Glomerular endothelial cell (primary cell): ENCODE measurements at regions not wholly inside any gene's neighbourhood (a gene's known extent, or its start where the extent isn't known, plus 50 kb on each side); places are given as distances from the start of the nearest gene placed in this dataset.
A peak's percentile ranks its signal among the peaks of the same experiment; 100 is the strongest.

Experiments used
- DNase-seq: peaks from one replicate; pipeline ENCODE4 v3.0.0-alpha.2; 2011; ENCODE audit warnings: low read depth, low spot score; ENCODE audit errors: extremely low read depth

DNA sequence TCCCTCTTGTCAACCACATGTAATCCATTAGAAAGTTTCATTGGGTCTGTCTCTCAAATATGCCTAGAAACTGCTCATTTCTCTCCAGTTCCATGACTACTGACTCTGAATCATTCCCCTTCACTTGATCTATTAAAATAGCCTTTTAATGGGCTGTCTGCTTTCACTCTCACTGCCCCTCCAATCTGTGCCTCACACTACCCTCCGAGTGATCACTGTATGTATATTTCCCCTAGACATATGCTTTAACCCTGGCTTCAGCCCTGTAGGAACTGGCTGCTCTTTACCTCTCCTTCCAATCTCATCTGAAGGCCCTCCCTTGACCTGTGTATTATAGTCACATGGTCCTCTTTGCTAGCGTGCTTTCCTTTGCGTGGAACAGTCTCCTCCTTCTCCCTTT, 282.8 kb upstream of the ADAMTS9 start:
- no peak for DNase-seq

DNA sequence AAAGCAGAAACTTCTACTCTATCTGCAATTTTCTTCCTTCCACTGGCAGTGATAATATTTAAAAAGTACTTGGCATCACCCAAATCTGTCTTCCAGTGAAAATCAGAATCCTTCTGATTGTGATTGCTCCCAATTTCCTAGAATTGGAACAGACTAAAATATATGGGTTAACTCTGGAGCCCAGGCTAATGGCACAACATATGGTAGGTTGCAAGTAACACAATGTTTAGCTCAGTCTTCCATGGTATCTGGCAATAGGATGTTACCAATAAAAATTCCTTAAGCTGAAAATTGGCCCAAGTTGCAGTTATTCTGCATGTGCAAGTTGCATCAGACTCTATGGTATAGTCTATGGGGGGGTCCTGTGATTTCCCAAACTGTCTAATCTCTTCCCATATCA, 273.5 kb upstream of the ADAMTS9 start:
- no peak for DNase-seq

DNA sequence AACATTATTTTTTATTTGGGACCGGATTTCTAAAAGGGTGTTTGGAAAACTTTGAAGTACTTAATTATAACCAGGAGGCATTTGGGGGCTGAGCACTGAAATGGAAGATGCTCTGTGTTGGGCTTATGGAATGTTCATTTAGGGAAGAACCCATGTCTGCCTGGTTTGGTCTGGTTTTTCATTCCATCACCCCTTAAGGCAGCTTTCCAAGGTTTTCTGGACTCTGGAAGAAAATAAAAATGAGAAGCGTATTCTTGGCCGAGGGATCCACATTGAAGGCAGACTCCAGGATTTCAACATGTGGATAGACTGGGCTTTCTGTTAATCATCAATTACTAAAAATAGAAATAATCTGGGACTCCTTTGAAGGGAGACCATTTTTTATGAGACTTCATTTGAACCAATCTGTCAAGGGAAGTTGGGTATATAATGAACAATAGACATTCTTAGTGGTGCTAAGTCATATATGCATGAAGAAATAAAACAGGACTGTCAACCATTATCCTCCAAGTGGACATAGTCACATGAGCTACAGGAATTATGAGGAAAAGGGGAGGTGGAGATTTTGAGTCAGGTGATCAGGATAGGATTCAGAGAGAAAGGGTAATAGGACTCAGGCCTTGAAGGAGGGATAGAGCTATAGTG, 270.5 kb upstream of the ADAMTS9 start:
- DNase-seq: no peak

DNA sequence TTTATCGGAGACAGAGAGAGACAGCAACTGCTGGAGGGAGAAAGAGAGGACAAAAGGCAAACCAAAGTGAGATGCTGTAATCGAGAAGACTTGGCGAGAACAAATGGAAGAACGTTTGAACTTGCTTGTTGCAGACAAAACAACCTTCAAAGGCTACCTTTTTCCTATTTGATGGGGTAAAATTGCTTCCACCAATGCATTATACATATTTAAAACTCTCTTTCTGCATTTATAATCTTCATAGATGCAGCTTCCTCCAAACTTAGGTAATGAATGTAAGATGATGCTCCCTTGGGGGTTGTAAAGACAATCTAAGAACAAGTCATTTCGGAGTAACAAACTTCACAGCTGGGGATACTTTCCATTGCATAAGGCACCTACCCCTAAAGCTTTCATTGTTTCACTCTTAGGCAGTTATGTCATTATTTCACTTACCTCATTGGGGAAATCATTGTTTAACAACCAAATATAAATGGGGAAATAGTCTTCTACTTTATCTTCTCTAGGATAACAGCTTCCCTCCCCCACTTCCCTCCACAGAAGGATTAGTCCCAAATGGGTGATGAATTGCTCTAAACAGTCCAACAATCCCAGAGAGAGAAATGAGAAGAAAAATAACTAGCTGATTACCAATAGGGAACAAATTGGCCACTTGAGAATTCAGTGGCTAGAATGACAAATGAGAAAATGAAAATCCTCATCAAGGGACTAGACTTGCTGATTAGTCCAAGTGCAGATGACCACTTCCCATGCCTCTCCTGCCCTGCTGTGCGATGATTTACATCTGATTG, 269.8 kb upstream of the ADAMTS9 start:
- DNase-seq: no peak

DNA sequence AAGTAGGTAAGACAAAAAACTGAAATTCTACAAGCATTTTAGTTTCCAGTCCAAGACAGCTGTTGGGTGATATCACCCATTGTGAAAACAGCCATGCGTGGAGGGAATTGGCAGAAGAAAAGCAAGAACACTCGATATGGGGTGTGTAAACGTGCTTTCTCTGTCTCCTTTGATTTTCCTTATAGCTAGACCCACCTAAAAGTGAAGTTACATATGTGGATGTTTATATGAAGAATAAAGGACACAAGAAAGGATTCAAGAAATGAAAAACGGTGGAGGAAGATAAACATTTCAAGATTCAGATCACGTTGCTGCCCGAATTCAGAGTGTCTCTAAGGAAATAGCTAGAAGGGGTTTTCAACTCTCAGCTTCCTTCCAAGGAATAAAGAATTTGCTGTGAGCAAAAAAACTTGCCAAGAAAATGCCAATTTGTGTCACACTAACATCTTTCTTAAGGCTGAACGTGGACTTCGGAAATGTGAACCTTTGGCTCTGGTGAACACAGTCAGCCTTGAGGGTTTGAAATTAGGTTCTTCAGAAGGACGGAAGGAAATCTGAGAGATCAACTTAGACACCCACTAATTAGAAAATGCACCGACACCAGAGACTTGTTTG, 269.0 kb upstream of the ADAMTS9 start:
- DNase-seq: no peak

DNA sequence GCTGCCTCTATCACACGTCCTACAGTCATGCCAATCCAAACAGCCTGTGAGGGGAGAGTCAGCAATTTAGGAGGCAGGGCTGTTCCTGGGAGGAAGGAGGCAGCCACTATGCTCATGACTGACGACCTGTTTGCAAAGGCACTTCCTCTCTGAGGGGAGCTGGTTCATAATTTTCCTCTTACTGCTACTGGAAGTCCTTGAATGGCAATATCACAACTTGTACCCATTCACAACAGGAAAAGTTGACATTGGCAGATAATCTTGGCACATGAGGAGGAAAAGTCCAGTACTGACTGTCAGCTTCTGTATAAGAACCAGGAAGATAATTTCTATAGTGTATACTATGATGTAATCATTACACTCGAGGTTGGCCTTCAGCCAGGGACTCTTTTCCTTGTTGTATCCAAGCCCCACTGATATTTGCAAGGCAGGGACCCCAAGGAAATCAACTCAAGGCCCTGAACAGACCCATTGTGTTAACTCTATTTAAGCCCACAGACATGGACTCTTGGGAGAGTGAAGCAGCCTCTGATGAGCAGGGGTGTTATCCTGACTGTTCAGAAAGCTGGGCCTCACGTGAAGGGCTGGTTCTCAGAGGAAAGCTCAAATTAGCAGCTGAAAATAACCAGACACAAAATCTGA, 267.3 kb upstream of the ADAMTS9 start:
- peak; percentile 89 for DNase-seq

DNA sequence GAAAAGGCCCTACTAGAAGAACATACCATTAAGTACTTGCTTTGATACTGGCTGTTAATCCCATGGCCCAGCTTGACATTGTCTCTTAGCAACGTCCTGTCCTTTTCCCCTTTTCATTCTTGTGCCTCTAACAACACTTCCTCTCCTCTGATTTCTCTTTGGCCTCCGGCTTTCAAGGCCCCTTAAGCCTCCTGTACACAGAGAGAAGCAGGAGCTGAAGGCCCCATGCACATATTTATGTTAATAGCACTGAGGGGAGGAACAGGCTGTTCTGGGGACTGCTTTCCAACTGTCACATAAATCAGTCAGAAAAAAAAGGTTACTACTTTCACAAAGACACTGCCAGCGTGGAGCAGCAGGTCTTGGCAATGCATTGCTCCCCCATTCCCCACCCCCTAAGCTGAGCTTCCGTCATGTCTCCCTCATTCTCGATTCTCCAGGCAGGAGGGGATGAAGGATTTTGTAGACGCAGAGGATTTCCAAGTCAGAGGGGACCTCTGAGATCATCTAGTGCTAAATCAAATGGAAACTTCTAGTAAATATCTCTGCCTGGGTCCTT, 257.4 kb upstream of the ADAMTS9 start:
- no peak for DNase-seq

DNA sequence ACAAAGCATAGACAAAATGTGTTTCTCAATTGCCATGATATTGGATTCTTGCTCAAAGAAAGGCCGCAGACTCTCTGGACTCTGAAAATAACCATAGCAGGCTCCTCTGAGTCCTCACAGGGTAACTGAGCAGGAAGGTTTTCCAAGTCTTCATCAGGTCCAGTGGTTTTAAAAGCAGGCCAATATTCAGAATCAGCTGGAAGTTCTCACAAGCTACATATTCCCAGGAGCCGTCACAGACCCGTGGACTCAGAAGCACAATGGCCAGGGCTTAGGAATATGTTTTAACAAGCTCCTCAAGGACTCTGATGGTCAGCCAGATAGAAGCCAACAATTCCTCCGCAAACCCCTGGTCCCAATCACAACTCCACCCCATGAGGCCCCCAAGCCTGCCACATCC, 256.1 kb upstream of the ADAMTS9 start:
- no peak for DNase-seq

DNA sequence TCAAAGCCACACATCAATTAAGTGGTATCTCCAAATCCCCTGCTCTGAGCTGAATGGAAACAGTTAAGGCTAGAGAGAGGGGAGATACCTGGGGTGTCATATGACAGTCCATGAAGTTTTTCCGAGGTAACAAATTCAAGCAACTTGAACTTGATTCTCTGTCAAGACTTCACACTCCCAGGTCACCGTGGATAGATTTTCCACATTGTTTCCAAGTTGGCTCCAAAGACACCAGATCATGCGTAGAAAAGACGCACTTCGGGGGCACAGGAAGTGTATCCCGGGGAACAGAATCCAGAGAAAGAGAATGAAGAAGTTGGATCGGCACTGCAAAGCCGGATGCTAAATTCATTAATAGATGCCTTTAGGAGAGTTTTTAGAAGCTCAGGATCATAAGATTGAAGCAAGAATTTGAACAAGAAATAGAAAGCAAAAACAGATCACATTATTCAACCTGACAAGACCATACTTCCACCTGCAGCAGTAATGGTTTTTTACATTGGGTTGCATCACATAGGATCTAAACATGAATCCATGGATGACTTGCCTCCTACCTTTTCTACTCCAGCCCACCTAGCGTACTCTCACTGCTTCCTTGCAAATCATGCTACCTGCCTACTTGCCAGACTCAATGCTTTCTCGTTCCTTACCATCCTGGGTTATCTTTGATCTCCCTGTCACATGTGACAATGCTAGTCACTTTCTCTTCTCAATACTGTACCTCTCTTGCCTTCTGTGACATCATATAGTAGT, 253.0 kb upstream of the ADAMTS9 start:
- no peak for DNase-seq

DNA sequence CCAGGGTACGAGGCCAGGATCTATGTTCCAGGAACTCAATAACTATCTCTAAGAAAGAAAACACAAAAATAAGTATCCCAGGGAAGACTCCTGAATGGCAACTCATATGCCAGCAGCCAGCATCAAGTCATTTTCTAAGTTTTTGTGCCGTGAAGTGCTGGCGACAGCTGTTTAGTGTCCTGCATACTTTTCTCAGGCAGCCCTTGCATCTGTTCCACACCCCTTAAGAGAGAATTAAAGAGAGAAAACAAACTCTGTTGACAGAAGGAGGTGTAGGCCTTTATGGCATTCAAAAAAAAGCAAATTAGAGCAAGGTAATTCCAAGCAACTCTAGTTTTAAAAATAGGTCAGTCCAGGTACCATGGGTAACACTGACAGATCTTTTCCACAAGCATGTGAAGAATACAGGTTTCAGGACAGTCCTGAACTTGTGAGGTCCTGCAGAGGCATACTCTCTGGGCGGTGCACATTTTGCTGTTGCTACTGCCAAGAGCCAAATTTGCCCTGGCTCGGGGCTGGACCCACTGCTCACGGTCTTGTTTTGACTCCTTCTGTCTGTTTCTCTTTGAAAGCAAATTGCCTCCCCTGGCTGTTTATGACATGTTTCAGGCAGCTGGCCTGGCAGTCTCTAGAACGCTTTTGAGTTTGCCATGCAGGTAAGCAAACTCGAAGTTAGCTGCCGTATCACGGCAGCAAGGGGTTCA, 252.1 kb upstream of the ADAMTS9 start:
- DNase-seq: no peak

DNA sequence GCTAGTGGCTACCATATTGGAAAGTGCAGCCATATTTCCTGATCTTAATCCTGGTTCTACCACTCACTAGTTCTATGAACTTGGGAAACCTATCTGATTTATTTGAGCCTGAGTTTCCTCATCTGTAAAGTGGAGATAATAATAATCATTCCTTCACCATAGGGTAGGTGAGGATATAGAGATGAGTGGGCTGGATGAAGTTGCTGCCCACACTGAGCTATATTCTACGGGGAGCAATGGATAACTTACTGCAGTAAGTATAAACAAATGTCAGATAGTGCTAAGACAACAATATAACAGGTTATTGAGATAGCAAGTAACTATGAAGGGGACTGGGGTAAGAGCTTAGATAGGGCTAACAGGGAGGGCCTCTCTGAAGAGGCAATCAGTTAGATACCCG, 251.5 kb upstream of the ADAMTS9 start:
- no peak for DNase-seq

DNA sequence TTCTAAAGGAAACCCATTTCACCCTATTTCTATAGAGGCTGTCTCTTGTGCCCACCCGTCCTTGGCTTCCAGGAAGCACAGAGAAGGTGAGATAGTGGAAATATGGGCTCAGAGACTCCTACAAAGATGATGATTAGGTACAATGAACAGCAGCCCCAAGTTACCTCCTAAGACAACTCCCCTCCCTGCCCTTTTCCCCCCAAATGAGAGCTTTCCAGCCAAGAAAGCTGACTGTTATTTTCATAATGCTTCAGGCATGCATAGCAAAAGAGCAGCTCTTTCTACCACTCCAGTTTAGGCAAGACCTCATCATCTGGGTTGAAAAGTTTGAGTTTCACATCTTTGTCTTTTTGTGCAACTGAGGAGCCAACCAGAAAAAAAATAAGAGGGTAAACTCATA, 248.8 kb upstream of the ADAMTS9 start:
- no peak for DNase-seq

DNA sequence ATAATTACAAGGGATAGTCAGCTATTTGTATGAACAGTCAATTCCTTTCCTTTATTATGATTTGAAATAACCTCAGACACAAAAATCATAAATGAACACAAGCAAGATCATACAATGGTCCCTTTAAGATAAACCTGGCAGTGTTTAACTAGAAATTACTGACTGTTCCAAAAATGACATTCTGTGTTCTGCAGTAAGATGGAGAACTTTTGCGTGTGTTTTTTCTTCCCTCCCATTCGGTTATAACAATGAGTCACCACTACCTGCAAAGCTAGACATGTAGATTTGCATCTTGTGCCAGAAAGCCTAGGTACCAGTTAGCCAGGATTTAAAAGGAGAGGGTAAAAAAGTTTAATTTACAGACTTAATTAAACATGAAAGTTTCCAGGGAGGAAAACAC, 248.2 kb upstream of the ADAMTS9 start:
- no peak for DNase-seq

DNA sequence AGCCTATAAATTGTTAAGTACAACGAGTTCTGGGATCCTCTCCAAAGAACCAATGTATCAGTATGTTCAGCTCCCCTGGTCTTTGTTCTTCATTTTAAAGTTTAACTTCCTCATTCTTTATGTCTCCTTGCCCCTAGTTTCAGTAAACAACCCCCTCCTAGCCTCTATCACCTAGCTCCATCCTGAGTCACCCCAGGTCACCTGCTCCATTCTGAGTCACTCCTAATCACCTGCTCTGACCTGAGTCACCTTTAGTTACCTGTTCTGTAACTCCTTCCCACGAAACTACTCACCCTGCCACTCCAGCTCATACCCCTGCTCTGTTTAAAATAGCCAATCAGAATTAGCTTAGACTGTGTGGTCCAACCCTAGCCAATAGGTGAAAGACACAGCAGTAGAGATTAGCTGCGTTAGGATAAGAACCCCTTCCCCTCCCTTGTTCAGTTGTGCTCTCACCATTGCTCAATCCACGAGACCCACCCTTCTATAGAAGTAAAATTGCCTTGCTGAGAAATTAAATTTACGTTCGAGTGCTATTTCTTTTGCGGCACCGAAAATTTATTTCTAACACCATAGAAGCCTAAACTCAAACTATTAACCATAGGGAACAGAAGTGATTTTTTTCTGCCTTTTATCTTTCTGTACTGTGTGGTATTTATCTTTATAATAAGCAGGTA, 245.0 kb upstream of the ADAMTS9 start:
- DNase-seq: no peak

DNA sequence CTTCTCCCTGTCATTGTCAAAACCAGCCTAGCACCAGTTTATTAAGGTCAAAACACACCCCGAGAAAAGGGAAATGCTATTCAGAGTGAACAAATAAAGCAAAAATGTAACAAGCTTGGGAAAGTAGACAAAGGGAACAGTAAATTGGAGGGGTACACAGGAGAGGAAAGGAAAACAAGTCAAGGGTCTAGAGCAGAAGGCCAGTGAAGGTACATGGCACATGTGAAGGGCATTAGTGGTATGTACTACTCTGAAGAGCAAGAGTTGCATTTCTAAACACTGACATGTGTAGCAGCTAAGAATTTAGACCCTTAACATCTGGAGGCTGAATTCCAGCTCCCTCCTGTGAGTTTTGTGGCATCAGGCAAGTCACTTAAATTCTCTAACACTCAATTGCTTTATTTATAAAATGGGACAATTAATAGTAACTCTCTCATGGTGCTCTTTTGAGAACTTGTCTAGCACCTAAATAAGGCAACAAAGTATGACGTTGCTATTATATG, 244.3 kb upstream of the ADAMTS9 start:
- no peak for DNase-seq

DNA sequence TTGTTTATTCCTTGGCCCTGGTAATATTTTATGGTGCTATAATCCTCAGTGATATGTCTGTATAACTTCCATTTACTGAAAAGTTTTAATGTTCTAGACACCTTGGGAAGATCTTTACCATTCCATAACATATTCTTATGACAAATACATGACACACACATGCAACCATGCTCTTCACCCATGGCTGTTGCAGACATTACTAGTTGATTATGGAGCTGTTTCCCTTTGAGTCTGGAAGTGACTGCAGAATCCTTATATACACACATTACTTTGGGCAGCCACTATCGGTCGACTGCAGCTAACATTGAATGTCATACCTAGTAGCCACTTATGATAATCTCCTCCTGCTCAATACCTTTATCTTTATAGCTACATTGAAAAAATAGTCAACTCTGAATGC, 243.1 kb upstream of the ADAMTS9 start:
- no peak for DNase-seq

DNA sequence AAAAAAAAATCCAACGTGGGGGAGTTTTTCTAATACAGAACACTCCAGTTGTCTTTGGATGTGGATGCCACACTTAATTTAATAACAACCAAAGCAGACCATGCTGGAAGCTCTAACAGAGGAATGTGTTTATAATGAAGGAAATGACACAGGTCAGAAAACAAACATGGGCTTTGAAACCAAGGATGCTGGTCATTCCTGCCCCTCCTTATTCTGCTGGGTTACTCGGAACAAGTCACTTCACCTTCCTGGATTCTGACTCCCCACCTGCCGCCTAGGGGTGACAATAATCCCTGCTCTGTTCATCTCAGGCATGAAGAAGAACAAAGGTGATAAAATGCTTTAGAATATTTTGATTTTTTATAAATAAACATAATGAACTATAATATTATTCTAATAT, 240.9 kb upstream of the ADAMTS9 start:
- no peak for DNase-seq

DNA sequence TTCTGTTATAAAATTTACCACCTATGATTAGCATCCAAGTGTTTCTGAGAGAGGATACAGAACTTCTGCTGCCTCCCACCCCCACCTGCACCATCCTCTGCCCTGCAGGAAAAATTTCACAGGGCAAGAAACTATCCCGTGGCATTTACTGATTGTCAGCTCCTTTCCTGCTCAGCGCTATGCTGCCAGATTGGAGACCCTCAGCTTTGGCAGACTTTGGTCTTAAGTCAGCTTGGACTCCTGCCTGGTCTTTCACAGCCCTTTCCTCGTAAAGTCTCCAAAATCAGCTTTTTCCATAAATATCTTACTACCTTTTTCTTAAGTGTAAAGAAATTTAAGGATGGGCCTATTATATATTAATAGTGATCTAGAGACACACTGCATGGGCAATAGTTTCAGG, 239.9 kb upstream of the ADAMTS9 start:
- DNase-seq: no peak

DNA sequence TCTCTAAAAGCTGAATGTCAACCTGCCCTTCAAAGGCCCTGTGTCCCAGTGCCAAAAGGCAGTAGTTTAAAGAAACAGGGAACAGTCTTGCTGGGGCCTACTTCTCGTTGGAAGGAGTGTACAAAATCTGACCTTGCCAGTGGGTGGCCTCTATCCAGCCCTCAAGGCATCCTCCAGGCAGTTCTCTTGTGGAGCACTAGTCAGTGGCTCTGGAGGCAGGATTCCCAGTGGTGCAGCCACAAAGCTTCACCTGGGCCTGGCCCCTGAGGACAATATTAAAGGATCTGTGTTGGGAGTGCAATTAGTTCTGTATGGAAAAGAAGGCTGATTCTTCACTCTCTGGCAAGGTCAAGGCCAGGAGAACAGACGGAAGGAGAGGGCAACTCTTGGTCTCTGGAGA, 237.8 kb upstream of the ADAMTS9 start:
- DNase-seq: no peak
